Inflammatory macrophage treated with lipopolysaccharide for 1 hour (primary cell): ENCODE measurements at regions not wholly inside any gene's neighbourhood (a gene's known extent, or its start where the extent isn't known, plus 50 kb on each side); places are given as distances from the start of the nearest gene placed in this dataset.

ENCODE experiments used
- DNase-seq, 2 donors: peaks; one replicate each; pipeline ENCODE4 v3.0.0-alpha.2; 2020 to 2022

- DNase-seq = no peak
Measured at GRCh38 chr15:69628256-69629093, 175.9 kb downstream of the RPLP1 start.

GRCh38 chr15:69629631-69630161 lies 177.1 kb downstream of the RPLP1 start:
- no peak for DNase-seq

- no peak for DNase-seq
Measured at GRCh38 chr15:69631005-69631404, 178.4 kb downstream of the RPLP1 start.

DNA sequence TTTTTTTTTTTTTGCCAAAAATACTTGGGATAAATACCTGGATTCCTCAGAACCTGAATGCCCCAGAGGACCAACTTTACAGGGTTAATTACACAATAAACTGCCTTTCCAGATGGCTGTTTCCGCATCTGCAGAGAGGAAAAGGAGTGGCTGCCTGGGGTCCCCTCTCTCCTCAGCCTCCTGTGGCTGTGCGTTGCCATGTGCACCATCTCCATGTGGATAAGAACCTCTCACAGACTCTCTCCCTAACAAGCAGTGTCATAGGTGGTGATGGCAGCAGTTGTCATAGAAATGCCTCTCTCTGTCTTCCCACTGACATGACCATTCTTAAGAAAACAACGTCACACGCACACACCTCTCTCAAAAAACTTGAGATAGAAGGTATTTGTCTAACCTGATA lies 179.4 kb downstream of the RPLP1 start:
- DNase-seq = no peak

DNA sequence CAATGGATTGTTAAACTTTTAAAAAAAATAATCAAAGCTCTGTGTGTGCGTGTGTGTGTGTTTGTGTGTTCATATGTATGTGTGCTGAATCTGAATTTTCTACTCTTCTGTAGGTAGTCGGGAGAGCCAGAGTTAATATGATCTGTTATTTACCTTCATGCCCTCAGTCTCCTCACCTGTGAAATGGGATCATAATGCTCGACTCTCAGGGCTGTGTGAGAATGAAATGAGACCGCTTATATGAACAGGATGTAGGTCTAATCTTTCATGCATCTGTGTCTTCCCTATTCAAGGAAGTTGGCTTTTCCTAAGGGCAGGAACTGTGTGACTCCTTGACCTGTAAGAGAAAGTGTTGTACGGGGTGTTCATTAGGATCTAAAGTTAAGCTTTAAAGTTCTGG lies 182.2 kb downstream of the RPLP1 start:
- no peak for DNase-seq

- DNase-seq = no peak
Measured at GRCh38 chr15:69636169-69636915, 183.7 kb downstream of the RPLP1 start.

- no peak for DNase-seq
Measured at GRCh38 chr15:69637818-69638217, 185.2 kb downstream of the RPLP1 start.

DNA sequence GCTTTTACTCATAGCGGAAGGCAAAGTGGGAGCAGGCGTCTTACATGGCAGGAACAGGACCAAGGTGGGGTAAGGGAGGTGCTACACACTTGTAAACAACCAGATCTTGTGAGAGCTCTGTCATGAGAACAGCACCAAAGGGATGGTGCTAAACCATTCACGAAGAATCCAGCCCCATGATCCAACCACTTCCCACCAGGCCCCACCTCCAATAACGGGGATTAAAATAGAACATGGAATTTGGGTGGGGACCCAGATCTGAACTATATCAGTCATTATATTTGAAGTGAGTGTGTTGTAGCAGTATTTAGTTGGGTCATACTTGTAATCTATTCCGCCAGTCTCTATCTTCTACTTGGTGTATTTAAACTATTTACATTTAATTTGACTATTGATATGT lies 190.9 kb downstream of the RPLP1 start:
- DNase-seq = no peak

DNA sequence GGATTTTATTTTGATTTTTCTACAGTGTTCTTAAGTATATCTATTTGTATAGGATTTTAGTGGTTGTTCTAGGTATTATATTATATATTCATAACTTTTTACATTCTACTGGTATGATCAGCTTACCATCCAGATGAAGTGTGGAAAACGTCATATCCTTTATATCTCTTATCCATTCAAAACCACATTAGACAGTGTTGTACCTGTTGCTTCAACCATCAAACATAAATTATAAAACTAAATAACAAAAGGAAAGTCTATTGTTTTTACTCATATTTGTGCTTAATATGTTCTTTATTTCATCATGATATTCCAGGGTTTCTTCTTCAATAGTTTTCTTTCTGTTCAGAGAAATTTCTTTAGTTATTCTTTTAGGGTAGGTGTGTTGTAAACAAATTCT lies 191.4 kb downstream of the RPLP1 start:
- DNase-seq = no peak

DNA sequence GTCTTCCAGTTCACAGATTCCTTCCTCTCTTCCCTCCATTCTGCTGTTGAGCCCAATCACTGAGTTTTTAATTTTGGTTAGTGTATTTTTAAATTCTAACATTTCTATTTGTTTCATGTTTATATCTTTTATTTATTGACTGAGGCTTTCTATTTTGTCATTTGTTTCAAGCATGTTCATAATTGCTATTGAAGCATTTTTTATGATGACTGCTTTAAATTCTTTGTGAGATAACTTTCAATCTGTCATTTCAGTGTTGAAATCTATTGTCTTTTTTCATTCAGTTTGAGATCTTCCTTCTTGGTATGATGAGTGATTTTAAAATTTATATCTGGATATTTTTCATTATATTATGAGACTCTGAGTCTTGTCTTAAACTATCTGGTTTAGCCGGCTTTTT lies 192.3 kb downstream of the RPLP1 start:
- DNase-seq = no peak

DNA sequence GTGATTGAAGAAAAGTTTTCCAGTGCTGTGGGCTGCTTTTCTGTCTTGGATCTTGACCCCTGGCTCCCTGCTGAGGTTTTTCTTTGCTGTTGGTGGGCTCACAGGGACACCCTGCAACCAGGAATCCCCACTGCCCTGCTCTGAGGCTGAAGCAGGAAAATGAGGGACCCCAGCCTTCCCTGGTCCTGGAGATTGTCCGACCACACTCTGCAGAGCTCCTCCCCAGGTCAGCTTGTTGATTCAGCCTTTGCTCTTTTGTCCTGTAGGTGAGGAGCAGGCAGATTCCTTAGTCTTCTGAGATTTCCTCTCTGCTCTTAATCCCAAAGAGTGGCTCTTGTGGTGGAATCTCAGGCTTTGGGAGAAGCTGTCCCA lies 194.5 kb downstream of the RPLP1 start:
- DNase-seq = no peak

DNA sequence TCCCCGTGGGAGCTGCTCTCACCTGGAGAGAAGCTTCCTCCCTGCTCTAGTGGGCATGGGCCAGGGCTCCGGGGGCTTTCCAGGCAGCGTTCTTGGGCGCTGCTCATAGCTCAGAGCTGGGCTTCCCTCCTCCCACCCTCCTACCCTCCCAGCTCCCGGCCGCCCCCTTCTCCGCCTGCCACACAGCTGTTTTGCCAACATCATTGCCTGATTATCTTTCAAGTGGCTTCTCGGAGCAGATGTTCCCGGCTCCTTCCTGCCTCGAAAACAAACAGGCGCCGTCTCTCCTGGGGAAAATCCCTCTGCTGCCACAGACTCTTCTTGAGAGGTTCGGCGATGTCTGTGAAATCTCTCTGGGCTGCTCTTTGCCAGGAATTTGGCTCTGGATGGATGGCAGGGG lies 195.6 kb downstream of the RPLP1 start:
- DNase-seq = no peak

- no peak for DNase-seq
Measured at GRCh38 chr15:69648775-69649735, 196.4 kb downstream of the RPLP1 start.

- no peak for DNase-seq
Measured at GRCh38 chr15:69652293-69652692, 199.7 kb downstream of the RPLP1 start.

- DNase-seq = no peak
Measured at GRCh38 chr15:69652751-69653305, 200.2 kb downstream of the RPLP1 start.

DNA sequence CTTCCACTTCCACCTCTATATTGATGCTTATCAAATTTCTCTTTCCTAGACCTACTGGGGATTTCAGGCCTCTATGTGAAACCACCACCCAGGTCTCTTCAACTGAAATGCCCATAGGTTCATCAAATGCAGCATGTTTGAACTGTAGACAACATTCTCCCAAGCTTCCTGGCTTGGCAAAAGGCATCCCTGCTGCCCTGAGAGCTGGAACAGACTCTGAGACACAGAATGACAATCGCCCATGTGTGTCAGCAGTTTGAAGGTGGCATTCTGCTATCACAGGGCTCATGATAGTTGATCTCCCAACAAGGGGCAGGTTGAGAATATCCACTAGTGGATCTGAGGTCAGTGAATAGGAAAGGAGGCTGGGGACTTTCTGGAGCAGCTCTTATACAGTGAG lies 200.7 kb downstream of the RPLP1 start:
- DNase-seq = no peak

DNA sequence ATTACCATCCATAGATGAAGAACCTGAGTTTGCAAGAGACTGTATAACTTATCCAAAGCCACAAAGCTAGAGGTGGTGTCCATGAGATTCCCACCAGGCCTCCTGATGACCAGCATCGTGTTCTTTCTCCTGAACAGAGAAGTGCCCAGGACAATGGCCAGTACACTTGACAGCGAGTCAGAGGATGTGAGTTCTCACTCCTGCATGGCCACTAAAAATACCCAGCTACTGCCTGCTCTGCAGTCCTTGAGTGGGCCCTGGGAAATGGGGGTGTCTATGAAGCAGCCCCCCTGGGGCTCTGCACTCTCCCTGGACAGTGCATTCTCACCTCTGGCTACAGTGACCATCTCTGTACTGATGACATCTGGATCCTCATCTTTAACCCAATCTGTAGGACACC lies 201.2 kb downstream of the RPLP1 start:
- no peak for DNase-seq

DNA sequence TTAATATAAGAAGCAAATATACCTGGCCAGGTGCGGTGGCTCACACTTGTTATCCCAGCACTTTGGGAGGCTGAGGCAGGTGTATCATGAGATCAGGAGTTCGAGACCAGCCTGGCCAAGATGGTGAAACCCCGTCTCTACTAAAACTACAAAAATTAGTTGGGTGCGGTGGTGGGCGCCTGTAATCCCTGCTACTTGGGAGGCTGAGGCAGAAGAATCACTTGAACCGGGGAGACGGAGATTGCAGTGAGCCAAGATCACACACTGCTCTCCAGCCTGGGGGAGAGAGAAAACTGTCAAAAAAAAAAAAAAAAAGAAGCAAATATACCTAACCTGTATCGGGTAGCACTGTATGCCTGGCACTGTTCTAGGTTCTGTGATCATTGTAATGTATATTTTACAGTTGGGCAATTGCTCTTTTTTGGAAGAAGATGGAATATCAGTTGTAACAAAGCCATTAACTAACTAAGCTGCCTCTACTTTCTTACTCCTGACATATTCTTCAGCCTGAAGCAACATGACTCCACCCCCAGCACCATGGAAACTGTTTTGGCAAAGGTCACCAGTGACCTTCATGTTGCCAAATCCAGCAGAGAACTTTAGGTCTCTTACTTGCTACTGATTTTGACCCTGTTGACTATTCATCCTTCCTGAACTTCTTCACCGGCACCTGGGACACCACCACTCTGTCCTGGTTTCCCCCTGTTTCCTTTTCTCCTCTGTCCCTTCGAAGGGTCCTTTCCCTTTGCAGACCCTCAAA lies 203.8 kb downstream of the RPLP1 start:
- no peak for DNase-seq

- DNase-seq = no peak
Measured at GRCh38 chr15:69657626-69658025, 205.0 kb downstream of the RPLP1 start.

DNA sequence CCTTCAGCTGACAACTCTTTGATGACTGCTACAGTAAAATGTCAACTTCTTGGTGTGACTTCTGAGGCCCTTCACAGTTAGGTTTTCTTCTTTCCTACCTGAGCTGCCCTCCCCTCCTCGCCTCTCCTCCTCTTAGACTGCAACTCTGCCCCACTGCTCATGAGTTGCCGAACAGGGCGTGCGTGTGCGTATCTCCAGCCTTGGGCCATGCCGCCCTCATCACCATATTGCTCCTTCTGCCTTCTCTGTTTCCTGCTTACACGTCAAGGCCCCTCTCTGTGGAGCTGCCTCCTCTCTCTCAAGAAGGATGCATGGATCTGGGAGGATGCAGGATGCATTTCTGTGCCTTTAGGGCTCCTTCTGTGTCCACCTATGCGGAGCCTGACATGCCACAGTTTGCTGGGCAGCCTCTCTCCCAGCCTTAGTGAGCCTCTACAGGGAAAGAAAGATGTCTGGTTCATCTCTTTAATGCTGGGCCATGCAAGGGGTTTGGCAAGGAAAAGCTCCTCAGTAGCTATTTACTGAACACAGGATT lies 205.9 kb downstream of the RPLP1 start:
- no peak for DNase-seq

GRCh38 chr15:69659454-69660050 lies 206.9 kb downstream of the RPLP1 start:
- no peak for DNase-seq
